Esophagus muscularis mucosa (tissue), 4 donors: ENCODE measurements at regions not wholly inside any gene's neighbourhood (a gene's known extent, or its start where the extent isn't known, plus 50 kb on each side); places are given as distances from the start of the nearest gene placed in this dataset.

ENCODE experiments used
- DNase-seq: peaks from one replicate; pipeline ENCODE4 v3.0.0-alpha.2; 2017; ENCODE audit errors: extremely low spot score
- H3K27ac ChIP-seq, 4 donors: fragments of 200-600 bp; sonication (generic); replicated peaks in 1 of 4; 1 replicate in 3 of 4; 2 replicates in 1 of 4; pipeline ENCODE4 v1.5.1; 2016 to 2019; ENCODE audit warnings: mild to moderate bottlenecking in 1 of 4
- H3K27me3 ChIP-seq, 4 donors: fragments of 200-600 bp; sonication (generic); one replicate each; pipeline versions ENCODE4 v1.5.1 to v1.6.0; 2016 to 2019
- H3K36me3 ChIP-seq, 4 donors: fragments of 200-600 bp; sonication (generic); one replicate each; pipeline ENCODE4 v1.5.1; 2016 to 2019
- H3K4me1 ChIP-seq, 4 donors: fragments of 200-600 bp; sonication (generic); one replicate each; pipeline ENCODE4 v1.5.1; 2016 to 2019
- H3K4me3 ChIP-seq, 4 donors: fragments of 200-600 bp; sonication (generic); 1 replicate in 2 of 4; 2 replicates in 2 of 4; pipeline ENCODE4 v1.5.1; 2016 to 2019; ENCODE audit warnings: mild to moderate bottlenecking in 4 of 4, moderate library complexity in 1 of 4
- H3K9me3 ChIP-seq, 4 donors: fragments of 200-600 bp; sonication (generic); 1 replicate in 3 of 4; 2 replicates in 1 of 4; pipeline ENCODE4 v1.5.1; 2016 to 2019
- CTCF ChIP-seq, 3 experiments: fragments of 200-600 bp in 2 of 3; fragments of 450-650 bp in 1 of 3; sonication (generic) in 2 of 3; IDR thresholded peaks; one replicate each; pipeline ENCODE4 v1.5.1; 2017 to 2019; ENCODE audit warnings: antibody characterized with exemption in 3 of 3, mild to moderate bottlenecking in 2 of 3, moderate library complexity in 1 of 3
- EP300 ChIP-seq: sonication (generic); formaldehyde crosslinking; IDR thresholded peaks from one replicate; pipeline ENCODE4 v1.6.1; 2017; ENCODE audit warnings: antibody characterized with exemption
- POLR2A ChIP-seq: fragments of 450-650 bp; IDR thresholded peaks from one replicate; pipeline ENCODE4 v1.6.1; 2017; ENCODE audit warnings: antibody characterized with exemption, moderate library complexity, mild to moderate bottlenecking, low read depth
- POLR2AphosphoS5 ChIP-seq, 2 donors: sonication (generic); formaldehyde crosslinking; IDR thresholded peaks; one replicate each; pipeline ENCODE4 v1.6.1; 2017; ENCODE audit warnings: antibody characterized with exemption in 2 of 2
- WGBS: methylation state at CpG from one replicate; pipeline ENCODE4 v1.1.5; 2018; 5-methylcytosine and 5-hydroxymethylcytosine counted together
- intact Hi-C: fragments of 100-400 bp; cut with DNase I; formaldehyde crosslinking; loops from one replicate; pipeline ENCODE4 v1.15.1; 2023

GRCh38 chr19:27694361-27695055 lies 1518.4 kb downstream of the UQCRFS1 start:
- Histone ChIP-seq H3K36me3 (no peaks in the 10 kb centered on the region), H3K27ac (no peak overlapping the region), H3K9me3 (peaks cover 0 to 35% (median 16%) of the 10 kb centered on the region in 4 donors), H3K4me3 (no peak overlapping the region), H3K4me1 (no peaks in the 10 kb centered on the region), H3K27me3 (no peaks in the 10 kb centered on the region)
- WGBS: 63% methylated on average over 2 of the region's 3 CpGs
- DNase-seq: peak; percentile 82
- intact Hi-C loops: no loop called here
- TF ChIP-seq CTCF (IDR thresholded peaks at IDR 0.05): no peak
- no peak for TF ChIP-seq EP300
- TF ChIP-seq POLR2A: no peak
- no peak for TF ChIP-seq POLR2AphosphoS5 (IDR thresholded peaks at IDR 0.05)

- no peak for DNase-seq
- intact Hi-C loops: no loop called here
- WGBS: 56% methylated on average over 4 of the region's 4 CpGs
- H3K27me3 ChIP-seq: no peaks in the 10 kb centered on the region
- no peaks in the 10 kb centered on the region for H3K36me3 ChIP-seq
- peaks cover 0 to 30% (median 6%) of the 10 kb centered on the region in 4 donors for H3K9me3 ChIP-seq
- H3K4me3 ChIP-seq: no peak overlapping the region
- no peak for TF ChIP-seq CTCF (IDR thresholded peaks at IDR 0.05)
- no peak for TF ChIP-seq POLR2A
- no peak for TF ChIP-seq POLR2AphosphoS5 (IDR thresholded peaks at IDR 0.05)
- TF ChIP-seq EP300: no peak
- no peaks in the 10 kb centered on the region for H3K4me1 ChIP-seq
- no peak overlapping the region for H3K27ac ChIP-seq
Observed at GRCh38 chr19:27691991-27692390, 1521.0 kb downstream of the UQCRFS1 start.

- TF ChIP-seq EP300 (no peak), CTCF (IDR thresholded peaks at IDR 0.05) (no peak)
- 57% methylated on average over 4 of the region's 4 CpGs for WGBS
- Histone ChIP-seq H3K36me3 (no peaks in the 10 kb centered on the region), H3K9me3 (peaks cover 0 to 20% (median 6%) of the 10 kb centered on the region in 4 donors), H3K4me3 (no peak overlapping the region), H3K27ac (no peak overlapping the region), H3K4me1 (no peaks in the 10 kb centered on the region), H3K27me3 (no peaks in the 10 kb centered on the region)
- intact Hi-C loops: no loop called here
- DNase-seq: no peak
Observed at GRCh38 chr19:27689734-27690241, 1523.2 kb downstream of the UQCRFS1 start.

GRCh38 chr19:27684293-27684692 lies 1528.7 kb downstream of the UQCRFS1 start:
- H3K36me3 ChIP-seq: no peaks in the 10 kb centered on the region
- no peaks in the 10 kb centered on the region for H3K4me1 ChIP-seq
- TF ChIP-seq CTCF (IDR thresholded peaks at IDR 0.05) (no peak), EP300 (no peak), POLR2AphosphoS5 (IDR thresholded peaks at IDR 0.05) (no peak), POLR2A (no peak)
- H3K9me3 ChIP-seq: peaks cover 0 to 3% (median 0%) of the 10 kb centered on the region in 4 donors
- intact Hi-C loops: no loop called here
- 86% methylated on average over 2 of the region's 2 CpGs for WGBS
- no peak for DNase-seq
- H3K27ac ChIP-seq: no peak overlapping the region
- no peak overlapping the region for H3K4me3 ChIP-seq
- H3K27me3 ChIP-seq: no peaks in the 10 kb centered on the region

- 63% methylated on average over 3 of the region's 3 CpGs for WGBS
- no peak for TF ChIP-seq POLR2A
- TF ChIP-seq CTCF (IDR thresholded peaks at IDR 0.05): no peak
- no peak for TF ChIP-seq POLR2AphosphoS5 (IDR thresholded peaks at IDR 0.05)
- TF ChIP-seq EP300: no peak
Observed at GRCh38 chr19:27681972-27682371, 1531.0 kb downstream of the UQCRFS1 start.

More at GRCh38 chr19:27681972-27682371, 1531.0 kb downstream of the UQCRFS1 start:
- intact Hi-C loops: no loop called here
- DNase-seq: no peak
- Histone ChIP-seq H3K36me3 (no peaks in the 10 kb centered on the region), H3K27me3 (no peaks in the 10 kb centered on the region), H3K4me1 (peaks cover 0 to 8% (median 0%) of the 10 kb centered on the region in 4 donors), H3K4me3 (no peak overlapping the region), H3K9me3 (peaks cover 0 to 13% (median 1%) of the 10 kb centered on the region in 4 donors), H3K27ac (no peak overlapping the region)
